HUES48 (cell line): ENCODE measurements at regions not wholly inside any gene's neighbourhood (a gene's known extent, or its start where the extent isn't known, plus 50 kb on each side); places are given as distances from the start of the nearest gene placed in this dataset.
"Not testable (repeated sequence)": the region's sequence is repeated elsewhere in the genome, so short reads cannot be mapped to it uniquely, and the experiment has no call there.

ENCODE experiments used
- H3K27ac ChIP-seq: one replicate; pipeline ENCODE4 v1.7.0; 2013; ENCODE audit warnings: low read depth, low read length, inconsistent platforms
- H3K27me3 ChIP-seq: 2 replicates; pipeline ENCODE4 v1.6.1; 2013; ENCODE audit warnings: mild to moderate bottlenecking, low read length; ENCODE audit not compliant: control insufficient read depth, insufficient read depth
- H3K36me3 ChIP-seq: 2 replicates; pipeline ENCODE4 v1.6.1; 2013; ENCODE audit warnings: low read length; ENCODE audit not compliant: control insufficient read depth, insufficient read depth
- H3K4me1 ChIP-seq: 2 replicates; pipeline ENCODE4 v1.6.1; 2013; ENCODE audit warnings: mild to moderate bottlenecking, low read length; ENCODE audit not compliant: control insufficient read depth, insufficient read depth
- H3K4me3 ChIP-seq: 2 replicates; pipeline ENCODE4 v1.5.1; 2013; ENCODE audit warnings: mild to moderate bottlenecking, low read depth, low read length
- H3K9ac ChIP-seq: 2 replicates; pipeline ENCODE4 v1.6.1; 2013; ENCODE audit warnings: mild to moderate bottlenecking, low read depth, low read length, moderate library complexity
- H3K9me3 ChIP-seq: 2 replicates; pipeline ENCODE4 v1.6.1; 2013; ENCODE audit warnings: low read length; ENCODE audit not compliant: control insufficient read depth, insufficient read depth

DNA sequence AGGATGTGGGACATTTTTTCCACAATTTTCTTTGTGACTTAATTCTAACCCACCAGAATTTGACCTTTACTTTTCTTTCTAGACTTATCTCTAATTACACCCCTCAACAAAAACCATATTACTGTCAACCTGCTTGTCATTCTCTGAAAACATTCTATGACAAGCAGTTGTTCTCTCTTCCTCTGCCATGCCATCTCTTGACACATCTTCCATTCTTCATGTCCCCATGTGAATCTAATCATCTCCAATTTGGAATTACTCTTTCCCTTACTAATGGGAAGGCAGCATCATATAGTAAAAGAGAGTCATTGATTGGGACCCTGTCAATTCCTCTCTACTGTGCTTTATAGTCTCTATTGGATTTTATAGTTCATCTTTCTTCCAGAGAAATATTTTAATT, 61.3 kb upstream of the P2RY1 start:
- Histone ChIP-seq H3K4me1 (no peaks in the 10 kb centered on the region), H3K9ac (no peak overlapping the region), H3K36me3 (no peaks in the 10 kb centered on the region), H3K27ac (no peak overlapping the region), H3K4me3 (no peak overlapping the region), H3K9me3 (no peaks in the 10 kb centered on the region), H3K27me3 (no peaks in the 10 kb centered on the region)

DNA sequence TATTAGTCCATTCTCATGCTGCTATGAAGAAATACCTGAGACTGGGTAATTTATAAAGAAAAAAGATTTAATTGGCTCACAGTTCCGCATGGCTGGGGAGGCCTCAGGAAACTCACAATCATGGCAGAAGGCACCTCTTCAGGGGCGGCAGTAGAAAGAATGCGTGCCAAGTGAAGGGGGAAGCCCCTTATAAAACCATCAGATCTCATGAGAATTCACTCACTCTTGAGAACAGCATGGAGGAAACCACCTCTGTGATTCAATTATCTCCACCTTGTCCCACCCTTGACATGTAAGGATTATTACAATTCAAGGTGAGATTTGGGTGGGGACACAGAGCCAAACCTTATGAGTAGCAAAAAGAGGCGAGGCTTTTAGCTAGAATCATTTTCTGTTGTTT, 60.7 kb upstream of the P2RY1 start:
- not testable (repeated sequence) for H3K27me3 ChIP-seq, H3K27ac ChIP-seq, H3K9me3 ChIP-seq, H3K4me3 ChIP-seq, H3K4me1 ChIP-seq, H3K9ac ChIP-seq, H3K36me3 ChIP-seq

DNA sequence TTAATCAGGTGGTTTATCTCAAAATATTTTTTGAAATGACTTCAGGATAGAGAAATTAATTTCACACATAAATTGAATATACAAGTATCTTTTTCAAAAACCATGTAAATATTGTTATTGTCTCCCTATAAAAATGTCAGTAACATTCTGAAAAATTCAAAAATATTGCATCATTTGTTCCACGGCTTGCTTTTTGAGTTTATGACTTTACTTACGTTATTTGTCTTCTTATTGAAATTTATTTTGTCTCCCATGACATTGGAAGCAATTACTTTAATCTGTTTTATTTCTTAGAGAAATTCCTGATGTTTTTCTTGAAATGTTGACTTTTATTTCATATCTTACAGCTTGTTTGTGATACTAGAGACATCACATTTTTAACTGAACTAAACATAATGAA, 56.9 kb upstream of the P2RY1 start:
- Histone ChIP-seq H3K4me3 (no peak overlapping the region), H3K27ac (no peak overlapping the region), H3K9me3 (no peaks in the 10 kb centered on the region), H3K4me1 (peaks cover 10% of the 10 kb centered on the region; the same call in 1 of the 2 replicates), H3K9ac (no peak overlapping the region), H3K36me3 (no peaks in the 10 kb centered on the region), H3K27me3 (no peaks in the 10 kb centered on the region)

DNA sequence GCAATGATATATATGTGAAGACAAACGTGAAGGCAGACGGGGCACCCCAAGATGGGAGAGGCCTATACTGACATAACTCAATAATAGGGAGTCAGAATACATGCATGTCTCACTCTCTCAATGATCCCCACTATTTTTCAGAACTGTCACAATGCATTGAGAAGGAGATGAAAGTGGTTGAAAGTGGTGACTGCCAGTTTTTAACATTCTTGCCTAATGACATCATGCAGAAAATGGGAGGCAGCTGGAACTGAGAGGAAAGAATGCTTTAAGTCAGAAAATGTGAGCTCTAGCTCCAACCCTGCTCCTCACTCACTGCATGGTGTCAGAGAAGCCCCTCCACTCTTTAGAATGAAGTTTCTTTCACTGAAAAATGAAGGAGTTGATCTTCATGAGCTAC, 55.3 kb upstream of the P2RY1 start:
- Histone ChIP-seq H3K27ac (peak overlapping the region; percentile 30), H3K9me3 (no peaks in the 10 kb centered on the region), H3K9ac (no peak overlapping the region), H3K4me1 (peaks cover 10% of the 10 kb centered on the region; the same call in 1 of the 2 replicates), H3K27me3 (no peaks in the 10 kb centered on the region), H3K36me3 (no peaks in the 10 kb centered on the region), H3K4me3 (no peak overlapping the region)

DNA sequence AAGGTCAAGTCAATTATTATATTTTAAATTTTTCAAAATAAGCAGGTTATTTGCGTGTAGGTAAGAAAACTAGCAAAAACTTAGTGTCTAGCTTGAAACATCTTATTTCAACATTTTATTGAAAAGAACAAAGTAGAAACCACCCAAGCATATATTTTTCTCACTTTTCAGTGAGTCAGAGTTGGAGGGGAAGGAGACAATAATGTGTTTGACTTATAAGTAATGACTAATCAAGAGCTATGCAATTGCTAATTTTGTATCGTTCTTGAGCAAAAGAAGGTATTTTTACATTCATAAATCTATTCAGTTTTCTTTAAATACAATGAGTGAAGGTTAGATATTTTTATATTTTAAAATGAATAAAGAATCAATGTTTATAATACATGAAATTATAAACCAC, 54.4 kb upstream of the P2RY1 start:
- Histone ChIP-seq H3K9ac (no peak overlapping the region), H3K27ac (no peak overlapping the region), H3K4me1 (peaks cover 10% of the 10 kb centered on the region; the same call in 1 of the 2 replicates), H3K9me3 (no peaks in the 10 kb centered on the region), H3K4me3 (no peak overlapping the region), H3K27me3 (no peaks in the 10 kb centered on the region), H3K36me3 (no peaks in the 10 kb centered on the region)

DNA sequence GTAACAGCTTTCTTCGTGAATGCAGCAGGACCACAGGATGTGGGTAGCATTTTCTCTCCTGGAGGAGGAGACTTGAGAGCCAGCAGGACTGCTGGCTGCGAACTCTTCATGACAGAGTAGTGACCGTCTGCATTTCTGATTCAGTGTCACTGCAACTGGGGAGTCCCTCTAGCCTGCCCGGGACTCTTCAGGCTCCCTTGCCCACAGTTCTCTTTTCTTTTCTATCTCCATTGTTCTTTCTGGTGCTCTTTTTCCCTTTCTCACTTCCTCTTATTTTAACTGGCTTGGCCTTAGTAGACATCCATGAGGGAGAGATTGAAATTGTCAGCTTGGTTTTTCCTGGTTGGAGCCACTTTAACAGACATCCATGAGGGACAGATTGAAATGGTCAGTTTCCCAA, 49.9 kb upstream of the P2RY1 start:
- peaks cover 1% of the 10 kb centered on the region; the same call in 1 of the 2 replicates for H3K4me1 ChIP-seq
- H3K4me3 ChIP-seq, result no peak overlapping the region
- H3K27me3 ChIP-seq, result no peaks in the 10 kb centered on the region
- peaks cover 15% of the 10 kb centered on the region for H3K9me3 ChIP-seq
- no peak overlapping the region for H3K9ac ChIP-seq
- H3K36me3 ChIP-seq, result no peaks in the 10 kb centered on the region
- no peak overlapping the region for H3K27ac ChIP-seq
